ENCODE measurements at regions not wholly inside any gene's neighbourhood (a gene's known extent, or its start where the extent isn't known, plus 50 kb on each side); places are given as distances from the start of the nearest gene placed in this dataset.
"Not testable (repeated sequence)": the region's sequence is repeated elsewhere in the genome, so short reads cannot be mapped to it uniquely, and the experiment has no call there.

DNA sequence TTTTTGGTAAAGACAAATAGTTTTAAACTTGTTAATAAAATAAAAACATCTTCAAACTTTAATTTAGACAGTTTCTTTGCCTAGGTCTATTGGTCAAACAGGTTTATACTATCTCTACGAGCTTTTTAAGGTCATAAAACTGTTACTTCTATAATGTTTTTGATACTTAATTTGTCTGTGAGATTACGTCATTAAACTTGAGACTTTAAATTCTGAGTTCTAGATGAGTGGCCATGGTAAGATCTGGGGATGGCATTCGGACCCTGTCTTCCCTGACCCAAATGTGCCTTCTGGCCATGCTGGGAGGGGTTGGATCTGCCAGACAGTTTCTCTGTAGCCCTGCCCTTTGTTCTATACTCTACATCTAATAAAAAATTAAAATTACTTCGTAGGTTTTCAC lies 497.8 kb downstream of the TMEM135 start:
- DNase-seq (ENCODE audit: low spot score) (no peak), ATAC-seq (ENCODE audit: low FRiP score) (no peak)
- TF ChIP-seq, protein P1, sequence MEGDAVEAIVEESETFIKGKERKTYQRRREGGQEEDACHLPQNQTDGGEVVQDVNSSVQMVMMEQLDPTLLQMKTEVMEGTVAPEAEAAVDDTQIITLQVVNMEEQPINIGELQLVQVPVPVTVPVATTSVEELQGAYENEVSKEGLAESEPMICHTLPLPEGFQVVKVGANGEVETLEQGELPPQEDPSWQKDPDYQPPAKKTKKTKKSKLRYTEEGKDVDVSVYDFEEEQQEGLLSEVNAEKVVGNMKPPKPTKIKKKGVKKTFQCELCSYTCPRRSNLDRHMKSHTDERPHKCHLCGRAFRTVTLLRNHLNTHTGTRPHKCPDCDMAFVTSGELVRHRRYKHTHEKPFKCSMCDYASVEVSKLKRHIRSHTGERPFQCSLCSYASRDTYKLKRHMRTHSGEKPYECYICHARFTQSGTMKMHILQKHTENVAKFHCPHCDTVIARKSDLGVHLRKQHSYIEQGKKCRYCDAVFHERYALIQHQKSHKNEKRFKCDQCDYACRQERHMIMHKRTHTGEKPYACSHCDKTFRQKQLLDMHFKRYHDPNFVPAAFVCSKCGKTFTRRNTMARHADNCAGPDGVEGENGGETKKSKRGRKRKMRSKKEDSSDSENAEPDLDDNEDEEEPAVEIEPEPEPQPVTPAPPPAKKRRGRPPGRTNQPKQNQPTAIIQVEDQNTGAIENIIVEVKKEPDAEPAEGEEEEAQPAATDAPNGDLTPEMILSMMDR (IDR thresholded peaks at IDR 0.05): no peak

DNA sequence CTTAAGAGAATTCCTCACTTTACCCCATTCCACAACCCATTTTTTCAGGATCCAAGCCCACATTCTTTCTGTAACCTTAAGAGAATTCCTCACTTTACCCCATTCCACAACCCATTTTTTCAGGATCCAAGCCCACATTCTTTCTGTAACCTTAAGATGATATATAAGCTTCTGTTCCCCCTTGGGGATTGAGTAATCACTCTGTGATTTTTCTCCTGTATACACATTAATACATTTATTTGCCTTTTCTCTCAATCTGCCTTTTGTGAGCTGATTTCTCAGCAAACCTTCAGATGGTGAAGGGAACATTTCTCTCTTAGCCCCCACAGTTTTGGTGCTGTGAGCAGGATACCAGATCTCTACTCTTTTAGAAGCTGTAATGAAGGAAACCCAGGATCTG lies 494.1 kb downstream of the TMEM135 start:
- not testable (repeated sequence) for DNase-seq (ENCODE audit: low spot score); ATAC-seq (ENCODE audit: low FRiP score)

DNA sequence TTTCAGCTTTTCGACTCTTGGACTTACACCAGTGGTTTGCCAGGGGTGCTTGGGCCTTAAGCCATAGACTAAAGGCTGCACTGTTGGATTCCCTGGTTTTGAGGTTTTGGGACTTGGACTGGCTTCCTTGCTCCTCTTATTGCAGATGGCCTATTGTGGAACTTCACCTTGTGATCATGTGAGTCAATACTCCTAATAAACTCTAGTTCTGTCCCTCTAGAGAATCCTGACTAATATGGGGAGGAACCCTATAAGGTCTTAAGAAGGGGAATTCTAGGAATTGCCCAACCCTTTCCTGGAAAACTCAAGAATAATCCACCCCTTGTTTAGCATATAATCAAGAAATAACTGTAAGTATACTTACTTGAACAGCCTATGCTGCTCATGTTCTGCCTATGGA lies 491.8 kb downstream of the TMEM135 start:
- TF ChIP-seq, protein P1 (IDR thresholded peaks at IDR 0.05): no peak
- no peak for ATAC-seq (ENCODE audit: low FRiP score)

DNA sequence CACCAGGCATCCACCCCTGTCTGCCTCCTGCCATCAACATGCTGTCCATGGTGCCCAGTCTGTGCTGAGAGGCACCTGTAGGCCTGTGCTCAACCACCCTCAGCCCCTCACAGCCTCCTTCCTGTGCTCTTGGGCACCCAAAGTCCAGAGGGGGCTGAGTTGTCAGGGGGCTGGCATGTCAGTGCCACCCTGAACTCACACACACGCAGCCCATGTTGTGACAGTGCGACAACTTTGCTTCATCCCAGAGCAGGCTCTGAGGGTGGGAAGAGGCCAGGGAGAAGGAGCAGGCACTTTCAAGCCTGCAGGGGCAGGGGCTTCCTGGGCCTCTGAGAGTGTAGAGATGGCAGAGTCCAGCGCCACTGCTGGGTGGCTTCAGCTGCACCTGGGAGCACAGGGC lies 491.0 kb downstream of the TMEM135 start:
- TF ChIP-seq, protein P1 (IDR thresholded peaks at IDR 0.05): no peak
- DNase-seq (ENCODE audit: low spot score) (no peak), ATAC-seq (ENCODE audit: low FRiP score) (no peak)

More for the DNA sequence above, 491.8 kb downstream of the TMEM135 start:
- DNase-seq (ENCODE audit: low spot score): no peak

DNA sequence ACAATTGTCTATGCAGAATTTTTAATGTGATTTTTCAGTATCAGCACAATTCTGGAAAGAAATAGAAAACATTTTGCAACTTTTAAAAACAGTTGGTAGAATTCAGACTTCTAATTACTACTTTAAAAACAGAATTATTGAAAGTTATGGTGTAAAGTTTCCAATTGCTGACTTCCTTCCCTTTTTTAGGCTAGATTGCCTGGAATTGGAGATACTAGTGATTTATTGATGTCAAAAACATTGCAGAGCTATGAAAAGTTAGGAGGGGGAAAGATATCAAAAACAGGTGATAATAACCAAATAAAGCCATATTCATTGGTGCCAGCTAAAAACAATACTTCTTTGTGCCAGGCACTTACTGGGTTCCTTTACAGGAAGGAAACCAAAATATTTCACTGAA lies 485.5 kb downstream of the TMEM135 start:
- no peak for DNase-seq (ENCODE audit: low spot score)
- ATAC-seq (ENCODE audit: low FRiP score): no peak
- TF ChIP-seq, protein P1 (IDR thresholded peaks at IDR 0.05): no peak

DNA sequence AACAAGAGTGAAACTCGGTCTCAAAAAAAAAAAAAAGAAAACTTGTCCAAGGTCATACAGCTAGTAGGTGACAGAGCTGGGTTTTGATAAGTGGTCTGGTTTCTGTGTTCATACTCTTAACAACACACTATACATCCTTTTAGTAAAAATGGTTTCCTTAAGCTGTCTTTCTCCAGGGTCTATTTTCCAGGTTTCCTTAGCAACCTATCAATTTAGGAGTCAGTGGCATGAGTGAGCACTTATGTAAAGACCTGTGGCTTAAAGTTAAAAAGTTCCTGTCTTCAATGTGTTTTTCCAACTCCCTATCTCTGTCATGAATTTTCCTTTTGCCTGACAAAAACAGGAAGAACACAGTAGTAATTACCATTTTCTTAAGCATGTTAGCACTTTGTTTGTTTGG lies 480.5 kb downstream of the TMEM135 start:
- no peak for DNase-seq (ENCODE audit: low spot score)
- TF ChIP-seq, protein P1 (IDR thresholded peaks at IDR 0.05): no peak
- ATAC-seq (ENCODE audit: low FRiP score): no peak

DNA sequence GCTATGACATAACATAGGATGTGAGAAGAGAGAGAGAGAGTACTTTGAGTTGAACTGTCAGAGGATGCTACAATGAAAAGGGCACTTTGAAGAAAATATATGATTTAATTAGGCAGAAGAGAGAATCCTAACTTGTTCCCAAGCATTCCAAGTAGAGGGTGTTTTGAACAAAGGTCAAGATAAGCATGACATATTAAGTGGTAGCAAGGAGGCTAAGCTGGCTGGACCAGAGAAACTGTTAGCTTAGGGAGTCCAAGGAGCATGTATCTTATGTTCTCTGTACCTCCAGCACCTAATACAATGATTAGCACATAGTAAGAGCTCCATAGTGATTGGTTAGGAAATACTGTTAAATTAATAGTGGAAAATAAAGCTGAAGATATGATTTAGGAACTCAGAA lies 479.6 kb downstream of the TMEM135 start:
- ATAC-seq (ENCODE audit: low FRiP score): no peak
- TF ChIP-seq, protein P1 (IDR thresholded peaks at IDR 0.05): no peak
- DNase-seq (ENCODE audit: low spot score): no peak

DNA sequence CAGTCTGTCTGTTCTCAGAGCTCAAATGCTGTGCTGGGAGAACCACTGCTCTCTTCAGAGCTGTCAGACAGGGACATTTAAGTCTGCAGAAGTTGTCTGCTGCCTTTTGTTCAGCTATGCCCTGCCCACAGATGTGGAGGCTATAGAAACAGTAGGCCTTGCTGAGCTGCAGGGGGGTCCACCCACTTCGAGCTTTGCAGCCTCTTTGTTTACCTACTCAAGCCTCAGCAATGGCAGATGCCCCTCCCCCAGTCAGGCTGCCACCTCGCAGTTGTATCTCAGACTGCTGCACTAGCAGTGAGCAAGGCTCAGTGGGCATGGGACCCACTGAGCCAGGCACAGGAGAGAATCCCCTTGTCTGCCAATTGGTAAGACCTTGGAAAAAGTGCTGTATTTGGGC lies 470.0 kb downstream of the TMEM135 start:
- ATAC-seq (ENCODE audit: low FRiP score); DNase-seq (ENCODE audit: low spot score): not testable (repeated sequence)

DNA sequence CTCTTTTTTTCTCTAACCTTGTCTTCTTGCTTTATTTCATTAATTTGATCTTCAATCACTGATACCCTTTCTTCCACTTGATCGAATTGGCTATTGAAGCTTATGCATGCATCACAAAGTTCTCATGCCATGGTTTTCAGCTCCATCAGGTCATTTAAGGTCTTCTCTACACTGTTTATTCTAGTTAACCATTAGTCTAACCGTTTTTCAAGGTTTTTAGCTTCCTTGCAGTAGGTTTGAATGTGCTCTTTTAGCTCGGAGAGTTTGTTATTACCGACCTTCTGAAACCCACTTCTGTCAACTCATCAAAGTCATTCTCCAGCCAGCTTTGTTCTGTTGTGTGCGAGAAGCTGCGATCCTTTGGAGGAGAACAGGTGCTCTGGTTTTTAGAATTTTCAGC lies 469.2 kb downstream of the TMEM135 start:
- ATAC-seq (ENCODE audit: low FRiP score); DNase-seq (ENCODE audit: low spot score): not testable (repeated sequence)
